Right lobe of liver (tissue), 6 donors: ENCODE measurements at regions not wholly inside any gene's neighbourhood (a gene's known extent, or its start where the extent isn't known, plus 50 kb on each side); places are given as distances from the start of the nearest gene placed in this dataset.

Source experiments
- ATAC-seq, 4 donors: fragments of 200-7000 bp; cut with Tn5 transposase; one replicate each; pipeline ENCODE4 v1.9.1; 2020; ENCODE audit warnings: mild to moderate bottlenecking in 4 of 4, moderate library complexity in 4 of 4
- DNase-seq, 3 donors: peaks; one replicate each; pipeline ENCODE4 v3.0.0-alpha.2; 2020
- H3K27ac ChIP-seq, 3 donors: fragments of 200-600 bp; one replicate each; pipeline ENCODE4 v1.8.0; 2022
- H3K27me3 ChIP-seq, 2 donors: fragments of 200-600 bp; one replicate each; pipeline ENCODE4 v1.8.0; 2022
- H3K36me3 ChIP-seq, 4 donors: fragments of 200-600 bp; sonication (generic) in 1 of 4; one replicate each; pipeline versions ENCODE4 v1.5.1 to v1.8.0; 2017 to 2022; ENCODE audit warnings: control low read depth in 1 of 4
- H3K4me1 ChIP-seq, 4 donors: fragments of 200-600 bp; sonication (generic) in 1 of 4; one replicate each; pipeline versions ENCODE4 v1.5.1 to v1.8.0; 2017 to 2022; ENCODE audit warnings: control low read depth in 1 of 4
- H3K4me3 ChIP-seq, 3 donors: fragments of 200-600 bp; one replicate each; pipeline ENCODE4 v1.8.0; 2022
- H3K9me3 ChIP-seq, 4 donors: fragments of 200-600 bp; sonication (generic) in 1 of 4; one replicate each; pipeline versions ENCODE4 v1.5.1 to v1.8.0; 2017 to 2022; ENCODE audit warnings: control low read depth in 1 of 4
- POLR2A ChIP-seq: fragments of 450-650 bp; IDR thresholded peaks from one replicate; pipeline ENCODE4 v1.6.1; 2017; ENCODE audit warnings: antibody characterized with exemption, mild to moderate bottlenecking
- WGBS: methylation state at CpG from one replicate; pipeline ENCODE4 v1.1.6; 2018; ENCODE audit warnings: low coverage, low lambda C conversion rate; ENCODE audit not compliant: insufficient coverage; ENCODE audit errors: missing lambda C conversion rate; 5-methylcytosine and 5-hydroxymethylcytosine counted together
- intact Hi-C, 2 donors: fragments of 100-400 bp; cut with DNase I; formaldehyde crosslinking; loops; one replicate each; pipeline versions ENCODE4 v1.11.2 to v1.14.1; 2022
- TF ChIP-seq, protein P1 (sequence below), 4 donors: fragments of 200-600 bp in 3 of 4; fragments of 450-650 bp in 1 of 4; IDR thresholded peaks; one replicate each; pipeline versions ENCODE4 v1.5.1 to v1.8.0; 2016 to 2022; ENCODE audit warnings: antibody characterized with exemption in 4 of 4, mild to moderate bottlenecking in 2 of 4
- donor health status: DM: no; HTN: yes; CAD: no.
- donor health status: DM: no; HTN: no; CAD: no.
- donor health status: DM: no; HTN: no; CAD: no.
- donor health status: DM: no; HTN: yes; CAD: no.
- donor health status: DM: no; HTN: yes; CAD: no.

DNA sequence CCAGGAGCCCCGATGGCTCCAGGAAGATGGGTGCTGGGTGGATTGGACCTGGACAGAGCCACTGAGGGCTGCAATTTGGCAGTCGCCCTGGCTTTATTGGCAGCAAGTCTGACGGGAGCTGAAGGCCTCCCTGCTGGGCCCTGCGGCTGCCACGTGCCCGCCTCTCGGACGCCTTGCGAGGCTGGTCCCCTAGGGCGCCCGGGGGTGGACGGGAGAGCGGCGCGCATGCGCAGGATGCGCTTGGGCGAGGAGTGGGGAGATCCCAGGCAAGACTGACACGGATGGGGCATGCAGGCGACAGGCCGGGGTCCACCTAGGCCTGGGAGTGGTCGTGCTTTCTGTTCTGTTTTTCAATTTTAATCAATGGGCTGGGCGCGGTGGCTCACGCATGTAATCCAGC lies 150.0 kb downstream of the ADAMTS15 start:
- TF ChIP-seq POLR2A, result no peak
- TF ChIP-seq, protein P1, sequence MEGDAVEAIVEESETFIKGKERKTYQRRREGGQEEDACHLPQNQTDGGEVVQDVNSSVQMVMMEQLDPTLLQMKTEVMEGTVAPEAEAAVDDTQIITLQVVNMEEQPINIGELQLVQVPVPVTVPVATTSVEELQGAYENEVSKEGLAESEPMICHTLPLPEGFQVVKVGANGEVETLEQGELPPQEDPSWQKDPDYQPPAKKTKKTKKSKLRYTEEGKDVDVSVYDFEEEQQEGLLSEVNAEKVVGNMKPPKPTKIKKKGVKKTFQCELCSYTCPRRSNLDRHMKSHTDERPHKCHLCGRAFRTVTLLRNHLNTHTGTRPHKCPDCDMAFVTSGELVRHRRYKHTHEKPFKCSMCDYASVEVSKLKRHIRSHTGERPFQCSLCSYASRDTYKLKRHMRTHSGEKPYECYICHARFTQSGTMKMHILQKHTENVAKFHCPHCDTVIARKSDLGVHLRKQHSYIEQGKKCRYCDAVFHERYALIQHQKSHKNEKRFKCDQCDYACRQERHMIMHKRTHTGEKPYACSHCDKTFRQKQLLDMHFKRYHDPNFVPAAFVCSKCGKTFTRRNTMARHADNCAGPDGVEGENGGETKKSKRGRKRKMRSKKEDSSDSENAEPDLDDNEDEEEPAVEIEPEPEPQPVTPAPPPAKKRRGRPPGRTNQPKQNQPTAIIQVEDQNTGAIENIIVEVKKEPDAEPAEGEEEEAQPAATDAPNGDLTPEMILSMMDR (IDR thresholded peaks at IDR 0.05), result no peak
- intact Hi-C loops, result no loop called here
- peak in 1 of 4 donors; percentile 11 for ATAC-seq
- Histone ChIP-seq H3K4me1 (no peaks in the 10 kb centered on the region), H3K36me3 (no peaks in the 10 kb centered on the region), H3K4me3 (no peak overlapping the region), H3K27me3 (no peaks in the 10 kb centered on the region), H3K27ac (no peak overlapping the region), H3K9me3 (no peaks in the 10 kb centered on the region)
- DNase-seq, result no peak
- WGBS, result 83% methylated on average over 7 of the region's 25 CpGs

DNA sequence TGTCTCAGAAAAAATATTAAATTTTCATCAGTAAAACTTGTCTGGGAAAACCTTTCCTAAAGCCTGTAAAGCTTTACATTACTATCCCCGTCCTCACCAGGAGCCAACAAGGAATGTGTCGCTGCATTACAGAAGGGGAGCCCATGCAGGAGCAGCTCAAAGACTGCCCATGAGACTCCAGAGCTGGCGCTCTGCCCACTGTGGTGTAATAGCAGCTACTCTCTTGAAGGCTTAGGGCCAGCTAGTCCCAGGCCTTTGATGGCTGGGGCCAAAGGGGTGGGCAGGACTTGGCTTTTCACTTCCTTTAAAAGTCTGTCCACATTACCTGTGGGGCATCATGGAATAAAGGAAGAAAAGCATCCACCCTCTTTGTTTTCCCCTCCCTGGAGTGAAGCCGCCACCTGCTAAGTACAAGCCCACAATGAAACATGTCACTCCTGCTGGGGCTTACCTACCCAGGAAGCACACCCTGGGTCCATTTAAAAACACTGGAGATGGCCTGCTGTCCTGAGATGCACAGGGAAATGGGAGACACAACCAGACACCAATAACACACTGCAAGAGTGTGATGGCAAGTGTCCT lies 150.7 kb downstream of the ADAMTS15 start:
- Histone ChIP-seq H3K4me3 (no peak overlapping the region), H3K27me3 (no peaks in the 10 kb centered on the region), H3K4me1 (no peaks in the 10 kb centered on the region), H3K36me3 (no peaks in the 10 kb centered on the region), H3K27ac (no peak overlapping the region), H3K9me3 (no peaks in the 10 kb centered on the region)
- TF ChIP-seq, protein P1 (IDR thresholded peaks at IDR 0.05), result no peak
- no peak for TF ChIP-seq POLR2A
- ATAC-seq, result peak in 1 of 4 donors; percentile 33
- intact Hi-C loops, result no loop called here
- DNase-seq, result no peak
- WGBS, result no CpG with 5 or more reads among the region's 4 CpGs

DNA sequence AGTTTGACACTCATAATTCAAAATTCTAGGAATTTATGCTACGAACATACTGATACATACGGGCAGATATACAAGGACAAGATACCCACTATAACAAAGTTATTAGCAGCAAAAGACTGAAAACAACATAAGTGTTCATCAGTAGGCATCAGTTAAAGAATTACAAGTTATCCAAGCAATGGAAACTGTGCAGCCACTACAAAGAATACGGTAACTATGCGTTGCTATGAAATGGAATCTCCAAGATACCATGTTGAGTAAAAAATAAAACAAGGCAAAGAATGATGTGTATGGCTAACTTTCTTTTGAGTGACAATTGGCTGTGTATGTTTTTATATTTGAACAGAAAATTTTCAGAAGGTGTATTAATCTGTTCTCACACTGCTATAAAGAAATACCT lies 151.7 kb downstream of the ADAMTS15 start:
- H3K4me1 ChIP-seq, result no peaks in the 10 kb centered on the region
- DNase-seq, result no peak
- no peak overlapping the region for H3K27ac ChIP-seq
- no peaks in the 10 kb centered on the region for H3K27me3 ChIP-seq
- no peak overlapping the region for H3K4me3 ChIP-seq
- no peaks in the 10 kb centered on the region for H3K9me3 ChIP-seq
- intact Hi-C loops, result no loop called here
- no peak for TF ChIP-seq POLR2A
- TF ChIP-seq, protein P1 (IDR thresholded peaks at IDR 0.05), result no peak
- 61% methylated on average over 4 of the region's 4 CpGs for WGBS
- no peaks in the 10 kb centered on the region for H3K36me3 ChIP-seq
- no peak for ATAC-seq

DNA sequence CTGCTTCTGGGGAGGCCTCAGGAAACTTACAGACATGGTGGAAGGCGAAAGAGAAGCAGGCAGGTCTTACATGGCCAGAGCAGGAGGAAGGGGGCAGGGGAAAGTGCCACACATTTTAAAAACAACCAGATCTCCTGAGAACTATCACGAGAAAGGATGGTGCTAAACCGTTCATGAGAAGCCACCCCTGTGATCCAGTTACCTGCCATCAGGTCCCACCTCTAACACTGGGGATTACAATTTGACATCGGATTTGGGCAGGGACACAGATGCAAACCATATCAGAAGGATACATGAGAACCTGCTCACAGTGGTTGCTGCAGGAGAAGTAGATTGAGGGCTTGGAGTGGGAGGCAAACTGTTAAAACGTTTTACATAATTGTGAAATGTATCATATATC lies 152.2 kb downstream of the ADAMTS15 start:
- Histone ChIP-seq H3K4me3 (no peak overlapping the region), H3K36me3 (no peaks in the 10 kb centered on the region), H3K27me3 (no peaks in the 10 kb centered on the region), H3K9me3 (no peaks in the 10 kb centered on the region), H3K27ac (no peak overlapping the region), H3K4me1 (no peaks in the 10 kb centered on the region)
- intact Hi-C loops, result no loop called here
- 20% methylated on average over 5 of the region's 5 CpGs for WGBS
- DNase-seq (no peak), ATAC-seq (no peak)
- TF ChIP-seq, protein P1 (IDR thresholded peaks at IDR 0.05), result no peak
- no peak for TF ChIP-seq POLR2A

DNA sequence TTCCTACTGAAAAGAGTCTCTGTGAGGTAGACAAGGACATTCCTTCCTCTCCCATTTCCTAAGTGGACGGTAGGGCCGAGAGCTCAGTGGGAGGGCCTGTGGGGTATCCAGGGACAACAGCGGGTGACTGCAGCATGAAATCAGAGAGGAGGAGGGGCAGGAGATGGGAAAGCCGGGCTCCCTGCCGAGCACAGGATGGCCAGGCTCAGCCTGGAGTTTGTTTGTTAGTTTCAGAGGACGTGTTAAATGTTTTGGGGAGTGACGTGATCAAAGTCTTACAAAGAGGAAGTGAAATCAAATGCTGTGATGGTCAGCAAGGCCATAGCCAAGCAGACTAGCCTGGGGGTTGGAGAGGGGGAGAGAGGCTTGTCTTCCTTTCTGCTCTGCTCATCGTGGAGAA lies 152.7 kb downstream of the ADAMTS15 start:
- 9% methylated on average over 8 of the region's 8 CpGs for WGBS
- DNase-seq (no peak), ATAC-seq (peak; percentile 52 to 76 (median 64))
- Histone ChIP-seq H3K36me3 (no peaks in the 10 kb centered on the region), H3K27me3 (no peaks in the 10 kb centered on the region), H3K4me3 (no peak overlapping the region), H3K9me3 (no peaks in the 10 kb centered on the region), H3K4me1 (no peaks in the 10 kb centered on the region), H3K27ac (no peak overlapping the region)
- no peak for TF ChIP-seq POLR2A
- TF ChIP-seq, protein P1 (IDR thresholded peaks at IDR 0.05), result no peak
- intact Hi-C loops, result no loop called here
